DND-41 (cell line): ENCODE measurements at regions not wholly inside any gene's neighbourhood (a gene's known extent, or its start where the extent isn't known, plus 50 kb on each side); places are given as distances from the start of the nearest gene placed in this dataset.

Experiments
- ATAC-seq: fragments of 200-7000 bp; cut with Tn5 transposase; 3 replicates; pipeline ENCODE4 v1.9.1; 2021; ENCODE audit warnings: low read depth; ENCODE audit not compliant: insufficient read depth
- DNase-seq: peaks from one replicate; pipeline ENCODE4 v3.0.0-alpha.2; 2020
- H2AFZ ChIP-seq: 2 replicates; pipeline ENCODE4 v1.6.0; 2012; ENCODE audit warnings: low read depth, low read length
- H3K27ac ChIP-seq: 2 replicates; pipeline ENCODE4 v1.5.1; 2012; ENCODE audit warnings: low read length, inconsistent platforms
- H3K27me3 ChIP-seq: fragments of 200-600 bp; sonication (generic); 2 replicates; pipeline ENCODE4 v1.6.0; 2012; ENCODE audit warnings: low read length, mild to moderate bottlenecking, inconsistent platforms; ENCODE audit not compliant: insufficient read depth, poor library complexity
- H3K36me3 ChIP-seq: 2 replicates; pipeline ENCODE4 v1.5.1; 2012; ENCODE audit warnings: low read length, inconsistent platforms; ENCODE audit not compliant: insufficient read depth
- H3K4me1 ChIP-seq: 2 replicates; pipeline ENCODE4 v1.5.1; 2012; ENCODE audit warnings: mild to moderate bottlenecking, low read length; ENCODE audit not compliant: insufficient read depth
- H3K4me2 ChIP-seq: 2 replicates; pipeline ENCODE4 v1.6.0; 2012; ENCODE audit warnings: mild to moderate bottlenecking, moderate library complexity, low read length, inconsistent platforms; ENCODE audit not compliant: insufficient read depth
- H3K4me3 ChIP-seq, 2 experiments: fragments of 200-600 bp in 1 of 2; shearing (Covaris generic) in 1 of 2; 2 replicates each; pipeline ENCODE4 v1.5.1; 2012 to 2016; ENCODE audit warnings: inconsistent platforms in 2 of 2, low read length in 2 of 2, mild to moderate bottlenecking in 2 of 2, low read depth in 1 of 2, moderate library complexity in 1 of 2
- H3K79me2 ChIP-seq: 2 replicates; pipeline ENCODE4 v1.6.0; 2012; ENCODE audit warnings: low read length, inconsistent platforms; ENCODE audit not compliant: insufficient read depth
- H3K9ac ChIP-seq: 2 replicates; pipeline ENCODE4 v1.6.0; 2012; ENCODE audit warnings: low read depth, mild to moderate bottlenecking, inconsistent platforms, low read length, moderate library complexity
- H3K9me3 ChIP-seq: 2 replicates; pipeline ENCODE4 v1.5.1; 2012; ENCODE audit warnings: low read length, moderate library complexity, mild to moderate bottlenecking, inconsistent platforms; ENCODE audit not compliant: insufficient read depth, severe bottlenecking
- H4K20me1 ChIP-seq: 2 replicates; pipeline ENCODE4 v1.6.0; 2012; ENCODE audit warnings: low read length; ENCODE audit not compliant: insufficient read depth
- CTCF ChIP-seq: IDR thresholded peaks from 2 replicates; pipeline ENCODE4 v1.5.1; 2012; ENCODE audit warnings: borderline replicate concordance, low read length, moderate library complexity, mild to moderate bottlenecking; ENCODE audit not compliant: poor library complexity, severe bottlenecking; ENCODE audit errors: extremely low read depth
- EZH2 ChIP-seq: IDR thresholded peaks from 3 replicates; pipeline ENCODE4 v1.6.1; 2012; ENCODE audit warnings: borderline replicate concordance, low read depth, mild to moderate bottlenecking, moderate library complexity, low read length, inconsistent platforms; ENCODE audit not compliant: severe bottlenecking

GRCh38 chr2:7711167-7711566, 794.0 kb downstream of the RNF144A start:
- Histone ChIP-seq H3K27ac (no peak overlapping the region), H3K4me3 (no peak overlapping the region), H3K4me2 (no peak overlapping the region), H3K9ac (no peak overlapping the region), H3K36me3 (no peaks in the 10 kb centered on the region), H4K20me1 (no peaks in the 10 kb centered on the region), H3K79me2 (no peaks in the 10 kb centered on the region), H2AFZ (no peak overlapping the region), H3K9me3 (no peaks in the 10 kb centered on the region), H3K4me1 (no peaks in the 10 kb centered on the region), H3K27me3 (no peaks in the 10 kb centered on the region)
- TF ChIP-seq CTCF (no peak), EZH2 (no peak)
- ATAC-seq, result no peak
- DNase-seq, result no peak

GRCh38 chr2:7719876-7720275, 802.7 kb downstream of the RNF144A start:
- Histone ChIP-seq H3K27ac (no peak overlapping the region), H2AFZ (no peak overlapping the region), H3K9me3 (no peaks in the 10 kb centered on the region), H3K4me3 (no peak overlapping the region), H3K27me3 (no peaks in the 10 kb centered on the region), H3K79me2 (no peaks in the 10 kb centered on the region), H3K36me3 (no peaks in the 10 kb centered on the region), H3K9ac (no peak overlapping the region), H3K4me1 (no peaks in the 10 kb centered on the region), H4K20me1 (no peaks in the 10 kb centered on the region), H3K4me2 (no peak overlapping the region)
- DNase-seq (no peak), ATAC-seq (no peak)
- TF ChIP-seq EZH2 (no peak), CTCF (no peak)

- TF ChIP-seq EZH2 (no peak), CTCF (no peak)
- H3K27me3 ChIP-seq, result no peaks in the 10 kb centered on the region
- no peak overlapping the region for H3K27ac ChIP-seq
- H3K9ac ChIP-seq, result no peak overlapping the region
- no peaks in the 10 kb centered on the region for H3K79me2 ChIP-seq
- H3K4me2 ChIP-seq, result no peak overlapping the region
- peaks cover 10% of the 10 kb centered on the region for H3K4me1 ChIP-seq
- ATAC-seq (no peak), DNase-seq (no peak)
- H3K36me3 ChIP-seq, result no peaks in the 10 kb centered on the region
- H2AFZ ChIP-seq, result no peak overlapping the region
- H4K20me1 ChIP-seq, result no peaks in the 10 kb centered on the region
- H3K9me3 ChIP-seq, result no peaks in the 10 kb centered on the region
- no peak overlapping the region for H3K4me3 ChIP-seq
These were observed 804.3 kb downstream of the RNF144A start for GRCh38 chr2:7721413-7721995.
